GM12891 (cell line): ENCODE measurements at regions not wholly inside any gene's neighbourhood (a gene's known extent, or its start where the extent isn't known, plus 50 kb on each side); places are given as distances from the start of the nearest gene placed in this dataset.

Source experiments
- DNase-seq: peaks from one replicate; pipeline ENCODE4 v3.0.0; 2011; ENCODE audit warnings: low spot score; ENCODE audit not compliant: insufficient read length
- FAIRE-seq: peaks from 2 replicates; lab custom pipeline; 2011; peaks lifted over from hg19 to GRCh38; lab: Jason Lieb, UNC
- PAX5 ChIP-seq: IDR thresholded peaks from 2 replicates; pipeline ENCODE4 v1.6.1; 2011; ENCODE audit warnings: low read length, moderate library complexity, mild to moderate bottlenecking; ENCODE audit not compliant: insufficient read depth, severe bottlenecking
- POLR2A ChIP-seq: IDR thresholded peaks from 2 replicates; pipeline ENCODE4 v1.6.1; 2011; ENCODE audit warnings: low read depth, low read length, control low read depth
- POLR2AphosphoS5 ChIP-seq: IDR thresholded peaks from 2 replicates; pipeline ENCODE4 v1.6.1; 2011; ENCODE audit warnings: low read depth, low read length, control low read depth
- POU2F2 ChIP-seq: IDR thresholded peaks from 2 replicates; pipeline ENCODE4 v1.6.1; 2011; ENCODE audit warnings: low read depth, mild to moderate bottlenecking, control low read depth, low read length, moderate library complexity
- SPI1 ChIP-seq: IDR thresholded peaks from 2 replicates; pipeline ENCODE4 v1.6.1; 2011; ENCODE audit warnings: low read depth, low read length, control low read depth
- TAF1 ChIP-seq: IDR thresholded peaks from 2 replicates; pipeline ENCODE4 v1.6.1; 2011; ENCODE audit warnings: low read depth, low read length, control low read depth

DNA sequence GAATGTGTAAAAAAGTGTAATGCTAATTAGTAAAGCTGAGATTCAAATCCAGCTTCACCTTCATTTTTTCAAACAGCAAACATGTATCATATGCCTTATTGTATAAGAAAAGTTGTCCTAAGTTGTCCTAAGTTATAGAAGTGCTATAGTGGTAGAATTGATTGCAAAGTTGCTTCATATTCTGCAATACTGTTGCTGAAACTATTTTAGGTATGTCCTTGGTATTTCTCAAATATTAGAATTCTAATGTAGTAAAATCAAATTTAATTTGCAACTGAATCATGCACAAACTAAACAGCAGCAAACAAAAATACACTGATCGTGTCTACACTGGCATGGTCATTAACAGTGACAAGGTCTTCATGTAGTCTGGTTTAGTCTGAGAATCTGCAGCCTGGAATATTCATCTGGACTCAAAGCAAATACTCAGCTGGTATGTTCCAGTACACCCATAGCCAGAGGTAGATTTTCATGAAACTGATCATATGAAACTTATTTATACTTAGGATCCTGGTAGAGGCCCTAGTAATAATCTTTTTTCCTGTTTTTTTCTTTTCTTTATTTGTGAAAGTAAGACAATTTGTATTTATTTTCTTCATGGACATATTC is 555.6 kb upstream of the ZEB2 start:
- TF ChIP-seq POLR2AphosphoS5 (no peak), PAX5 (no peak), TAF1 (no peak), SPI1 (no peak), POU2F2 (no peak)
- FAIRE-seq (no peak), DNase-seq (no peak)

DNA sequence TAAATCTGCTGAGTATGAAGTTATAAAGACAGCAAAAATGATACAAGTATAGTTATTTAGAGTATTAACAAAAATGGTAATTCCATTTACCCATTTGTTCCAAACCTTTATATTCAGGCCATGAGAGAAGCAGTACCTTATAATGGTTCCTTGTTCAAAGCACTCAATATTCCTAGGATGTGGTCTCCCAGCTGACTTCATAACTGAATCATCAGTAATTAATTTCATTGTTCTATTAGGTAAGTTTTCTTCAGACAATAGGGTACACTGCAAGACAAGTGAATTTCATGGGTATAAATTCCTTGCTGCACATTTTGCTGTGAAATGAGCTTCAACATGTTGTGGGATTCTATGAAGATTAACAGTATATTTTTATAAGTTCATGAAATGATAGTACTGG is 550.8 kb upstream of the ZEB2 start:
- FAIRE-seq (no peak), DNase-seq (no peak)
- TF ChIP-seq POU2F2: no peak
- no peak for TF ChIP-seq POLR2A
- TF ChIP-seq POLR2AphosphoS5: no peak
- TF ChIP-seq SPI1: no peak
- no peak for TF ChIP-seq PAX5
- TF ChIP-seq TAF1: no peak

DNA sequence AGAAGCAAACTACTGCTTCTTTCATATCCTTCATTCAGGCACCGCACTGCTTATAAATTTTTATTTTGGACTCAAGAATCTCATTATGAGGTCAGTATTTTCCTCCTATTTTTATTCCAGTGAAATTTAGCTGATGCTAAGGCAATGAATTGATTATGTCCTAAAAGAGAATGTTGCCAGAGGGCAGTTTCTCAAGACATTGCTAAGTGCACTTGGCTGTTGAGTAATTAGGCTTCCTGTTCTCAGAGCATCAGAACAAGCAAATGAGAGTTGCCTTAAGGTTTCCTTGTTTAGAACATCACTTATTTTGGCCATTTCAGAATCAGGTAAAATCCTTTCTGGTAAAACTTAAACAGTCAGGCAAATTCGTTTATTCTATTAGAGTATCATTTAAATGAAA is 548.6 kb upstream of the ZEB2 start:
- TF ChIP-seq POLR2A (no peak), TAF1 (no peak), PAX5 (no peak), POLR2AphosphoS5 (no peak), POU2F2 (no peak), SPI1 (no peak)
- FAIRE-seq: no peak
- no peak for DNase-seq

DNA sequence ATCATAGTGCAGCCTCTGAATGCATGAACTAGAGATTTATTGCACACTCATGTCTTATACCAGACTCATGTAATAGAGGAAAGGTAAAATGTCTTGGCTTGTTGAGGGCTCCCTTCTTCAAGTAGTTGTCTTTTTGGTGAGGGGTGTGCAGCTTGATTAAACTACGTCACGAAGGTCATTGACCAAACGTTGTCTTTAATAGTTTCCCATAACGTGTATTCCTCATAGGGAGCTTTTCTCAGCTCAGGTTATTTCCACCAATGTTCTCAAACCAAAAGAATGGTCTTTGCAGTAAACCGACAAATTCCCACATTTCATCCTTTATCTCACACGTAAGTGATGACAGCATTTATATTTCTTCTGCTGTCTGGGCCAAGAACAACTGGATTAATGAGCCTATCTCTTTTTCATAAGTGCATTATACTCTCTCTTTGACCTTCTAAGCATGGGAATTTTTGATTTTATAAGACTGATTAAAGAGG is 547.7 kb upstream of the ZEB2 start:
- TF ChIP-seq PAX5: no peak
- no peak for TF ChIP-seq SPI1
- TF ChIP-seq POLR2A: no peak
- no peak for TF ChIP-seq TAF1
- no peak for TF ChIP-seq POLR2AphosphoS5
- no peak for TF ChIP-seq POU2F2
- no peak for DNase-seq
- no peak for FAIRE-seq

DNA sequence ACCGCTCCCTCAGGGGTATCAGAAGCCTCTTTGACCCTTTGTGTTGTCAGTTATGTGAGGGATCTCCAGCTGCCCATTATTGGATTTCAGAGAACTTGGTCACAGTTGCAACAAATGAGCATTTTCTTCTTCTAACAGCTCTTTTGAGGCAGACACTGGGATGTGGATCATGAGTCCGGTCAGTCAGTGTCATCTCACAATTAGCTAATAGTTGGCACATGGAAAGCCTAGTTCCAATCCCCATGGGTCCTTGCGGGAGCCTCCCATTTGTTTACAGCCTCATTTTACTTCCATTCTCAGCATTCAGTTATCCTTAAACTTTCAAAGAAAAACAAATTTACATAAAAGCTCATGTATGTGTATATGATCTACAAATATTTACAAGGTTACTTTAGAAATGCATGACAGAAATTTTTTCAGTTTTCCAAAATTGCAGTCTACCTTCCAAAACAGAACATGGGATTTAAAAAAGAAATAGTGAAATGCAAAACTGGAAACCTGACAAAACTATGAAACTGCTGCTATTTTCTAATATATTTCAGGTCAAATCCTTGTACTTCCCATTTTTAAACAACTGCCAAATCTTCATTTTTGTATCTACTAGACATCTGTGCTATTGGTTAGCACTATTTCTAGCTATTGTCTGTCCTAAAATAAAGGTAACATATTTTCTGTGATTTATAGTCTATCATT is 547.1 kb upstream of the ZEB2 start:
- no peak for TF ChIP-seq PAX5
- no peak for TF ChIP-seq POLR2A
- no peak for TF ChIP-seq POU2F2
- no peak for TF ChIP-seq TAF1
- TF ChIP-seq POLR2AphosphoS5: no peak
- TF ChIP-seq SPI1: no peak
- FAIRE-seq: no peak
- DNase-seq: no peak

DNA sequence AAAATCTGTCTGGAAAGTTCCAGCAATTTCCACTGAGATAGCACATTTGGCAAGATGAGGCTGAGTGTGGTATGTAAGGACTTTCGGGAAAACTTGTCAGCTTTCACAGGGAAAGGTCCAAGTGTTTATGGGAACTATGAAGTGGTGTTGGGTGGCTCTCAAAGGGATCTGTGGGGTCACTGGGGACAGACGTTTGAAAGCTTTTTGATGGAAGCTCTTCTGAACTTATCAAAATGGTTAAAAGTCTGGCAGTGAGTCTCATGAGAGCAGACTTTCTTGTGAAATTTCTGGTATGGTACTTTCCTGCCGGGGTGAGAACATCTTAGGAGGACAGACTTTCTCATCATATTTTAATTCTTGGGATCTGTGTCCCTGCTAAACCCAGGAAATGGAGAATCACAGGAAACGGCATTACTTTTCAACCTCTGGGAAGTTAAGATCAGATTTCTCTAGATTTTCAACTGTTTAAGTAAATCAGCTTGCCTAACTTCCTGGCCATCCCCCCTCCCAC is 546.3 kb upstream of the ZEB2 start:
- TF ChIP-seq POU2F2 (no peak), POLR2A (no peak), PAX5 (no peak), POLR2AphosphoS5 (no peak), SPI1 (no peak), TAF1 (no peak)
- FAIRE-seq (no peak), DNase-seq (no peak)

DNA sequence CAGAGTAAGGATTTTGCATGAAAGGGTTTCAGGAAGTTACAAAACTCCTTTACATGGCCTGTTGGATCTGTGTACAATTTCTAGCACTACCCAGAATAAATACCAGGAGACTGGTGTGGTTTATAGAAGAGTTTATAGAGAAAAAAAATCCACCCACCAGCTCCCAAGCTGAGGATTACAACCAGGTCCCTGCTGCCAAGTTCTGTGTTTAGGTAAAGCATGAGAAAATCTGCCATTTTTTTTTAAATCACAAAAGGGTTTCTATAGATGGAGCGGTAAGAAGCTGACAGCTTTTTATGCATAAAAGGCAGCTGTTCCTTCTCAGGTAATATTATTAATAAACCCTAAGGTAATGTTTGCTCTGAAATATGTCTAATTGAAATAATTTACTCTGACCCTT is 545.4 kb upstream of the ZEB2 start:
- no peak for FAIRE-seq

DNA sequence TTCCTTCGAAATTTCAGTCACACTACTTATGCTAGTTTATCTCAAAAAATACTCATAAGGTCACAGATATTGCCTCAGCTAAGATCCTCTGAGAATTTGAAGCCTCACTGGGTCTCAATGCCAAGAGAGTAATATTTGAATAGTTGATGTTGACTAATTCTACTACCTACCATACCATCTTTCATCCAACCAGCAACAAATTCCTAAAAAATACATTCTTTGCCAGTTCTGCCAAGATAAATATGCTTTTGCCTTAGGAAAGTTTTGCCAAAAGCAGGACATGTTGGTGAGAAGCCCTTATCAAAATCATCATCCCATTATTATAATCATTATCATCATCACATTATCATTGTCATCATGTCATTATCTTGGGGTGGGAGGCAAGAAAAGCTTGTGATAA is 544.6 kb upstream of the ZEB2 start:
- DNase-seq (no peak), FAIRE-seq (no peak)
- TF ChIP-seq POU2F2 (no peak), PAX5 (no peak), POLR2A (no peak), TAF1 (no peak), SPI1 (no peak), POLR2AphosphoS5 (no peak)

More for the DNA sequence above, 545.4 kb upstream of the ZEB2 start:
- no peak for DNase-seq
- TF ChIP-seq SPI1 (no peak), PAX5 (no peak), POLR2AphosphoS5 (no peak), POLR2A (no peak), POU2F2 (no peak), TAF1 (no peak)

DNA sequence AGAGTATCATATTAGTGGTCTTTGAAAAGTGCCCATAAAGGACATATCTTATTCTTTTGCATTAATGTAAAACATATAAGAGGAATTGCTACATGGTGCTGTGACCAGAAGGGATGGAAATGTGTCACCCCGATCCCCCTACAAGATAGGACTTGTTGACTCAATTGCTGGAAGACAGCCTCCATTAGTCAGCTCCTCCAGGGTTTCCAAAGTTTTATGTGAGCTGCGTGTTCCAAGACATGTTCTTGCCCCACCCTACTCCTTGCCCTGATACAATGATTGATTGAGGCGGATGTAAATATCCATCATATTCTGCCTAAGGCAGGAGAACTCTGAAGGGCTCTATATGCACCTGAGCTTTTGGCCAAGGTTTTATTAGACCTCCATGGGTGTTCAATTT is 541.0 kb upstream of the ZEB2 start:
- DNase-seq (no peak), FAIRE-seq (no peak)
- TF ChIP-seq SPI1 (no peak), PAX5 (no peak), TAF1 (no peak), POLR2A (no peak), POLR2AphosphoS5 (no peak), POU2F2 (no peak)
